Fibroblast of lung (primary cell): ENCODE measurements at regions not wholly inside any gene's neighbourhood (a gene's known extent, or its start where the extent isn't known, plus 50 kb on each side); places are given as distances from the start of the nearest gene placed in this dataset.

Experiments used
- DNase-seq, 2 donors: peaks; one replicate each; pipeline versions ENCODE4 v3.0.0 to v3.0.0-alpha.2; 2010; ENCODE audit warnings: low read depth in 2 of 2
- H2AFZ ChIP-seq: 2 replicates; pipeline ENCODE4 v1.5.1; 2012; ENCODE audit warnings: low read length, control low read depth, inconsistent platforms
- H3K27ac ChIP-seq: 2 replicates; pipeline ENCODE4 v1.5.1; 2011; ENCODE audit warnings: low read length, control low read depth; ENCODE audit not compliant: insufficient read depth
- H3K27me3 ChIP-seq: 2 replicates; pipeline ENCODE4 v1.5.1; 2011; ENCODE audit warnings: mild to moderate bottlenecking, low read length; ENCODE audit not compliant: control insufficient read depth, insufficient read depth
- H3K36me3 ChIP-seq: 2 replicates; pipeline ENCODE4 v1.5.1; 2011; ENCODE audit warnings: low read length; ENCODE audit not compliant: control insufficient read depth, insufficient read depth
- H3K4me1 ChIP-seq: 2 replicates; pipeline ENCODE4 v1.5.1; 2011; ENCODE audit warnings: low read length; ENCODE audit not compliant: control insufficient read depth, insufficient read depth; ENCODE audit errors: extremely low read depth
- H3K4me2 ChIP-seq: 2 replicates; pipeline ENCODE4 v1.5.1; 2011; ENCODE audit warnings: low read length, control low read depth; ENCODE audit not compliant: insufficient read depth; ENCODE audit errors: extremely low read depth
- H3K4me3 ChIP-seq, 4 experiments: fragments of 200-600 bp in 1 of 4; sonication (generic) in 1 of 4; replicated peaks in 1 of 4; 2 replicates each; pipeline ENCODE4 v1.5.1; 2011 to 2016; ENCODE audit warnings: low read length in 4 of 4, low read depth in 3 of 4, mild to moderate bottlenecking in 3 of 4, control low read depth in 2 of 4, inconsistent platforms in 1 of 4, mixed read lengths in 1 of 4; ENCODE audit not compliant: insufficient read depth in 1 of 4; ENCODE audit errors: control extremely low read depth in 1 of 4
- H3K79me2 ChIP-seq: 2 replicates; pipeline ENCODE4 v1.5.1; 2012; ENCODE audit warnings: mild to moderate bottlenecking, low read length, inconsistent platforms; ENCODE audit not compliant: control insufficient read depth, insufficient read depth
- H3K9ac ChIP-seq: 2 replicates; pipeline ENCODE4 v1.5.1; 2011; ENCODE audit warnings: mild to moderate bottlenecking, low read length, control low read depth; ENCODE audit not compliant: insufficient read depth
- H3K9me3 ChIP-seq: 2 replicates; pipeline ENCODE4 v1.5.1; 2012; ENCODE audit warnings: low read depth, low read length; ENCODE audit not compliant: control insufficient read depth, insufficient read depth
- H4K20me1 ChIP-seq: 2 replicates; pipeline ENCODE4 v1.5.1; 2011; ENCODE audit warnings: low read length; ENCODE audit not compliant: control insufficient read depth, insufficient read depth; ENCODE audit errors: extremely low read depth
- CTCF ChIP-seq, 2 donors: IDR thresholded peaks in 1 of 2; conservative IDR thresholded peaks in 1 of 2; 1 replicate in 1 of 2; 2 replicates in 1 of 2; pipeline ENCODE4 v1.5.1; 2011 to 2012; ENCODE audit warnings: low read length in 2 of 2, control low read depth in 1 of 2, inconsistent platforms in 1 of 2, low read depth in 1 of 2, mild to moderate bottlenecking in 1 of 2
- EZH2 ChIP-seq: IDR thresholded peaks from 2 replicates; pipeline ENCODE4 v1.5.1; 2012; ENCODE audit warnings: low read length, control low read depth, mild to moderate bottlenecking; ENCODE audit errors: missing control alignments

- Histone ChIP-seq H3K4me1 (no peaks in the 10 kb centered on the region), H3K4me2 (no peak overlapping the region), H3K27ac (no peak overlapping the region), H3K36me3 (no peaks in the 10 kb centered on the region), H3K4me3 (no peak overlapping the region), H2AFZ (no peak overlapping the region), H3K9ac (no peak overlapping the region), H3K79me2 (no peaks in the 10 kb centered on the region), H3K9me3 (no peaks in the 10 kb centered on the region), H3K27me3 (no peaks in the 10 kb centered on the region), H4K20me1 (no peaks in the 10 kb centered on the region)
- DNase-seq: no peak
- TF ChIP-seq EZH2: no peak
- TF ChIP-seq CTCF (conservative IDR thresholded peaks at IDR 0.05 in 1 of 2, IDR thresholded peaks at IDR 0.05 in 1 of 2; ENCODE audit: low read depth in 1 of 2, low read length in 2 of 2): no peak
Observed at GRCh38 chr1:80846966-80847365, 953.8 kb upstream of the ADGRL2 start.

- H3K4me2 ChIP-seq: no peak overlapping the region
- H3K9ac ChIP-seq: no peak overlapping the region
- no peak overlapping the region for H2AFZ ChIP-seq
- H3K36me3 ChIP-seq: no peaks in the 10 kb centered on the region
- no peaks in the 10 kb centered on the region for H3K27me3 ChIP-seq
- H3K27ac ChIP-seq: no peak overlapping the region
- no peaks in the 10 kb centered on the region for H3K4me1 ChIP-seq
- no peak for DNase-seq
- no peak overlapping the region for H3K4me3 ChIP-seq
- no peaks in the 10 kb centered on the region for H3K79me2 ChIP-seq
- no peaks in the 10 kb centered on the region for H3K9me3 ChIP-seq
- no peak for TF ChIP-seq EZH2
- TF ChIP-seq CTCF (conservative IDR thresholded peaks at IDR 0.05 in 1 of 2, IDR thresholded peaks at IDR 0.05 in 1 of 2; ENCODE audit: low read depth in 1 of 2, low read length in 2 of 2): no peak
- no peaks in the 10 kb centered on the region for H4K20me1 ChIP-seq
Observed at GRCh38 chr1:80842796-80843195, 957.9 kb upstream of the ADGRL2 start.

GRCh38 chr1:80841261-80841660, 959.5 kb upstream of the ADGRL2 start:
- Histone ChIP-seq H4K20me1 (no peaks in the 10 kb centered on the region), H3K27me3 (no peaks in the 10 kb centered on the region), H3K36me3 (no peaks in the 10 kb centered on the region), H3K9ac (no peak overlapping the region), H3K79me2 (no peaks in the 10 kb centered on the region), H3K4me3 (no peak overlapping the region), H3K27ac (no peak overlapping the region), H2AFZ (no peak overlapping the region), H3K9me3 (no peaks in the 10 kb centered on the region), H3K4me2 (no peak overlapping the region), H3K4me1 (no peaks in the 10 kb centered on the region)
- DNase-seq: no peak
- TF ChIP-seq EZH2 (no peak), CTCF (conservative IDR thresholded peaks at IDR 0.05 in 1 of 2, IDR thresholded peaks at IDR 0.05 in 1 of 2; ENCODE audit: low read depth in 1 of 2, low read length in 2 of 2) (no peak)
